Stomach (tissue), 4 donors: ENCODE measurements at regions not wholly inside any gene's neighbourhood (a gene's known extent, or its start where the extent isn't known, plus 50 kb on each side); places are given as distances from the start of the nearest gene placed in this dataset.

Experiments used
- POLR2A ChIP-seq, 4 donors: fragments of 450-650 bp; IDR thresholded peaks; one replicate each; pipeline ENCODE4 v1.6.1; 2016; ENCODE audit warnings: antibody characterized with exemption in 4 of 4, control low read depth in 2 of 4, mild to moderate bottlenecking in 1 of 4, moderate library complexity in 1 of 4
- TF ChIP-seq, protein P1 (sequence below), 7 experiments: fragments of 450-650 bp in 4 of 7; fragments of 200-600 bp in 3 of 7; sonication (generic) in 3 of 7; IDR thresholded peaks; one replicate each; pipeline ENCODE4 v1.5.1; 2016 to 2019; ENCODE audit warnings: antibody characterized with exemption in 7 of 7, control low read depth in 2 of 7, mild to moderate bottlenecking in 1 of 7

GRCh38 chr3:109440353-109440752 lies 103.0 kb upstream of the DPPA4 start:
- TF ChIP-seq POLR2A (IDR thresholded peaks at IDR 0.05): no peak
- TF ChIP-seq, protein P1, sequence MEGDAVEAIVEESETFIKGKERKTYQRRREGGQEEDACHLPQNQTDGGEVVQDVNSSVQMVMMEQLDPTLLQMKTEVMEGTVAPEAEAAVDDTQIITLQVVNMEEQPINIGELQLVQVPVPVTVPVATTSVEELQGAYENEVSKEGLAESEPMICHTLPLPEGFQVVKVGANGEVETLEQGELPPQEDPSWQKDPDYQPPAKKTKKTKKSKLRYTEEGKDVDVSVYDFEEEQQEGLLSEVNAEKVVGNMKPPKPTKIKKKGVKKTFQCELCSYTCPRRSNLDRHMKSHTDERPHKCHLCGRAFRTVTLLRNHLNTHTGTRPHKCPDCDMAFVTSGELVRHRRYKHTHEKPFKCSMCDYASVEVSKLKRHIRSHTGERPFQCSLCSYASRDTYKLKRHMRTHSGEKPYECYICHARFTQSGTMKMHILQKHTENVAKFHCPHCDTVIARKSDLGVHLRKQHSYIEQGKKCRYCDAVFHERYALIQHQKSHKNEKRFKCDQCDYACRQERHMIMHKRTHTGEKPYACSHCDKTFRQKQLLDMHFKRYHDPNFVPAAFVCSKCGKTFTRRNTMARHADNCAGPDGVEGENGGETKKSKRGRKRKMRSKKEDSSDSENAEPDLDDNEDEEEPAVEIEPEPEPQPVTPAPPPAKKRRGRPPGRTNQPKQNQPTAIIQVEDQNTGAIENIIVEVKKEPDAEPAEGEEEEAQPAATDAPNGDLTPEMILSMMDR (IDR thresholded peaks at IDR 0.05): no peak
